HK-2 (cell line): ENCODE measurements at regions not wholly inside any gene's neighbourhood (a gene's known extent, or its start where the extent isn't known, plus 50 kb on each side); places are given as distances from the start of the nearest gene placed in this dataset.
"Not testable (repeated sequence)": the region's sequence is repeated elsewhere in the genome, so short reads cannot be mapped to it uniquely, and the experiment has no call there.

ENCODE experiments used
- DNase-seq: peaks from one replicate; pipeline ENCODE4 v3.0.0-alpha.2; 2018; ENCODE audit not compliant: unreplicated experiment

DNA sequence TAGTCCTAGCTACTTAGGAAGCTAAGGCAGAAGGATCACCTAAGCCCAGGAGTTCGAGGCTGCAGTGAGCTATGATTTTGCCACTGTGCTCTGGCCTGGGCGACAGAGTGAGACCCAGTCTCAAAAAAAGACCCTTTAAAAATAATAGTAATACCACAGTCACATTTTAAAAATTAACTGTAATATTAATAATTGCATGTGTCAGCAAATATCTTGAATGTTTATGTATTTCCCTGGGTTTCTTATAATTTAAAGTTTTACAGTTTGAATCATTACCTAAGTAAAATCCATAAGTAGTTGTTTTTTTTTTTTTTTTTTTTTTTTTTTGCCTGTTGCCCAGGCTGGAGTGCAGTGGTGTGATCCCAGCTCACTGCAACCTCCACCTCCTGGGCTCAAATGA lies 69.2 kb downstream of the LYZL2 start:
- DNase-seq: no peak

DNA sequence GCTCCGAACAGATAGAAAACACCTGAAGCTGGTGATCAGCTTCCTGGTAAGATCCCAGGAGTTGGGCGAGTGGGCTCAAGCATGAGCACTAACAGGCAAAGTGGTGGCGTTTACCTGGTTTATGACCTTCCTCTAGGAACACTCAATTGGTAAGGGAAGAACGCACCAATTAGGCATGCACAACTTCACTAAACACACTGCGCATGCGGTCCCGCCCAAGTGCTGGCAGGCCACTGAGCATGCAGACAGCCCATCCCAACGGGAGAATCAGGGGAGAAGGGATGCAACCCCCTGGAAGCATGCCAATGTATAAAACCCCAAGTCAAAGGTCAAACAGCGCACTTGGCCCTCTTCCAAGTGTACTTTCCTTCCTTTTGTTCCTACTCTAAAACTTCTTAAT lies 70.4 kb downstream of the LYZL2 start:
- DNase-seq: no peak

DNA sequence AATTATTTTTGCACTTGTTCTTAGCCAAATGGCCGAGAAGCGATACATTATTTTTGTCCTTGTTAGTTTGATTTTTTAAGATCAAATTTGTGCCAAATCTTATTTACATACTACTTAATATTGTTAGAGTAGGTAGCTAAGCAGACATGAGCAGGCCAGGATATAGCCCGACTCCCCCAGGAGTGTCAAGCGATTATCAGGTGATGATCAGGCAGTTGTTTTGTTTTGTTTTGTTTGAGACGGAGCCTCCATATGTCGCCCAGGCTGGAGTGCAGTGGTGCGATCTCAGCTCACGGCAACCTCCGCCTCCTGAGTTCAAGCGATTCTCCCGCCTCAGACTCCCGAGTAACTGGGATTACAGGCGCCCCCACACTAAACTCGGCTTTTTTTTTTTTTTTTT lies 71.1 kb downstream of the LYZL2 start:
- no peak for DNase-seq

DNA sequence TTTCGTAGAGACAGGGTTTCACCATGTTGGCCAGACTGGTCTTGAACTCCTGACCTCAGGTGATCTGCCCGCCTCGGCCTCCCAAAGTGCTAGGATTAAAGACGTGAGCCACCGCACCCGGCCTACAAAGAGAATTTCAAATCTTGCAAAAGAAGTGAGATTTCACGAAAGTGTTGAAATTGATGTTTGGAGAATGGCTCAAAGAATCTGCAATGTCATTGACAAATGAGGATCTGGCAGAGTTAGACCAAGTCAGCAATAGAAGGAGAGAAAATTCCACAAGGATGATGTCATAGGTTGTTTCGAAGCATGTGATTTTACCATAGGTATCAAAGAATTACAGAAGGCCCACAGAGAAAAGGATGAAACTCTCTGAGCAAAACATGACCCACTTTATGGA lies 71.7 kb downstream of the LYZL2 start:
- DNase-seq: no peak

DNA sequence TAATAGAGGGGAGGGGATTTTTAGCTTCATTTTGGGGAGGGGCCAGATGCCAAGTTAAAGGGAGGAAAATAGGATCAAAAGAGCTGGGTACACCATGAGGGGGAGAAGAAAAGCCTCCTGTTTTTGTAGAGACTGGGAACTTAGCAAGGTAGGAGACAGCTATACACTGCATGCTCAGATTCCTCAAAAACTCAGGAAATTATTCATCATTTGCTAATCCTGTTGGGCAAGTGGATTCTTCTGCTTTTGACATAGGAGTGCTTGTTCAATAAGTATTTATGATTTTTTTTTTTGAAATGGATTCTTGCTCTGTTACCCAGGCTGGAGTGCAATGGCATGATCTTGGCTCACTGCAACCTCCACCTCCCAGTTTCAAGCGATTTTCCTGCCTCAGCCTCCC lies 73.4 kb downstream of the LYZL2 start:
- DNase-seq: no peak

DNA sequence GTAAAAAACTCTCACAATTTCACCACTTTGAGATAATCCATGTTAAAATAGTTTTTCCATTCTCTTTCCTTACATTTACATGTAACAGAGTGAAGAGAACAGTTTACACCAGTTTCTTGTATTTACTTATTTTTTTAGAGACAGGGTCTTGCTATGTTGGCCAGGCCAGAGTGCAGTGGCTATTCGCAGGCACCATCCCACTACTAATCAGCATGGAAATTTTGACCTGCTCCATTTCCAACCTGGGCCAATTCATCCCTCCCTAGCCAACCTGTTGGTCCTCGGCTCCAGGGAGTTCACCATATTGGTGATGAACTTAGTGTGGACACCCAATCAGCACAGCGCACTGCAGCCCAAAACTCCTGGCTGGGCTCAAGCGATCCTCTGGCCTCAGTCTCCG lies 74.1 kb downstream of the LYZL2 start:
- DNase-seq: no peak

DNA sequence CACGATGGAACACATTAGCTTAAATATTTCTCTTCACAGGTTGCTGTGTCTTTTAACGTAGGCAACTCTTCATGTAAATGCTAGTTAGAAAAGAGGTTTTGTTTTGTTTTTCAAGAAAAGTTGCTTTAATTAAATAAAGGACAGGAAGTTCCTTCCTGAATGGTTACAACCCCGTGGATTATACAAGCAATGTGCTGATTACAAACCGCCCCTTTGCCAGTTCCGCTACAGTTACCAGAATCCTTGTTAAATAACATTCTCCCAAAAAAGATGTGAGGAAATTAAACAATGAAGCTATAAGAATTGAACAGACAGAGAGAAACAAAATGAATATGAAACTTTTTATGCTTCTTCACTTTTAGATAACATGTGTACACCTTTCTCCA lies 75.1 kb downstream of the LYZL2 start:
- DNase-seq: no peak

DNA sequence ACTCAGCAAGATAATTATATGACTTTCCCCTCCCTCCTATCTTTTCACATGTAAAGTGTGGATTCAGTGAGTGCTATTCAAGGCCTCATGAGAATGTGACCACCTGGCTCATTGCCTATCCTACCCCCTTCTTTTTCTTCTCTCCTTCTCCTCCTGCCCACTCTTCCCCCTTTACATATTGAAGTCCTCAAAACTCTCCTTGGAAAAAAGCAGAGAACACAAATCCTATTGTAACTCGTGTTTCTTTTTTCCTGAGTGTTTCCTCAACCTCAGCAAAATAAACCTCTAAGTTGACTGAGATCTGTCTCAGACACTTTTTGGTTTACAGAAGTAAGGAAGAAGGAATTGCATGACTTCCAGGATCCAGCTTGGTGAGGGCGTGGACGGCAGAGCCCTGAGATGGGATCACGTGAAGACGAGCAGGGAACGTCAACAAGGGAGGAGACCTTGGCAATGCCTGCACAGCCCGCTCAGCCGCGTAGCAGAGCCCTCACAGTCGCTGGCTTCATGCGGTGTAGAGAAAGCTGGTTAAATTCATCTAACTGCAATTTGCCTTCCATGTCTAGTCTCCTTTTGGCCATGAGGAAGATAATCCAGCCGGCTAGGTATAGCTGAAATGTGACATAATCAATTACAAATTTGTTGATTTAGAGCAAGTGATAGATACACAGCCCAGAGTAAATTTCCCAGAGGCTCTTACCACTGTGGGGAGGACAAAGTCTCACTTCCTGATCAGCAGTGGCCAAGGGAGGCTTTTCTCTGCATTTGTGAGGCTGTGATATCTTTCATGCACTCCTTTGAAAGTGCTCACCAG lies 75.7 kb downstream of the LYZL2 start:
- no peak for DNase-seq

DNA sequence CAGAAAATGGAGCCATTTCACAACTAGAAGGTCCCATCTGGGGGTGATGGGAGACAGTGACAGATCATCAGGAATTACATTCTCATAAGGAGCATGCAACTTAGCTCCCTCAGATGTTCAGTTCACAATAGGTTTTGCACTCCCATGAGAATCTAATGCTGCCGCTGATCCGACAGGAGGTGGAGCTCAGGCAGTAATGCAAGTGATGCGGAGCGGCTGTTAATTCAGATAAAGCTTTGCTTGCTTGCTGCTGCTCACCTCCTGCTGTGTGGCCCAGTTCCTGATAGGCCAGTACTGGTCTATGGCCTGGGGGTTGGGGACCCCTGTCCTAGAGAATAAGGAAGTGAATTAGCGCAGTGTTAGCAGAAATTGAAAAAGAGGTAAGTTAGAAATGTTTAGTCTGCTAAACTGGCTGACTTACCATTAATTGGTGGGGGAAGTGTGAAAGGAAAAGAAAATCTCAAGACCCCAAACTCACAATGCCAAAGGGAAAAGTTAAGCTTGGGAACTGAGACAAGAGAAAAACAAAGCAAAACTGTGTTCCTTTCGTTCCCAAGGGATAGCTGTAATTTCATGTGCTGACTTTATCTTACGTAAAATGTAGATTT lies 76.4 kb downstream of the LYZL2 start:
- DNase-seq: no peak

DNA sequence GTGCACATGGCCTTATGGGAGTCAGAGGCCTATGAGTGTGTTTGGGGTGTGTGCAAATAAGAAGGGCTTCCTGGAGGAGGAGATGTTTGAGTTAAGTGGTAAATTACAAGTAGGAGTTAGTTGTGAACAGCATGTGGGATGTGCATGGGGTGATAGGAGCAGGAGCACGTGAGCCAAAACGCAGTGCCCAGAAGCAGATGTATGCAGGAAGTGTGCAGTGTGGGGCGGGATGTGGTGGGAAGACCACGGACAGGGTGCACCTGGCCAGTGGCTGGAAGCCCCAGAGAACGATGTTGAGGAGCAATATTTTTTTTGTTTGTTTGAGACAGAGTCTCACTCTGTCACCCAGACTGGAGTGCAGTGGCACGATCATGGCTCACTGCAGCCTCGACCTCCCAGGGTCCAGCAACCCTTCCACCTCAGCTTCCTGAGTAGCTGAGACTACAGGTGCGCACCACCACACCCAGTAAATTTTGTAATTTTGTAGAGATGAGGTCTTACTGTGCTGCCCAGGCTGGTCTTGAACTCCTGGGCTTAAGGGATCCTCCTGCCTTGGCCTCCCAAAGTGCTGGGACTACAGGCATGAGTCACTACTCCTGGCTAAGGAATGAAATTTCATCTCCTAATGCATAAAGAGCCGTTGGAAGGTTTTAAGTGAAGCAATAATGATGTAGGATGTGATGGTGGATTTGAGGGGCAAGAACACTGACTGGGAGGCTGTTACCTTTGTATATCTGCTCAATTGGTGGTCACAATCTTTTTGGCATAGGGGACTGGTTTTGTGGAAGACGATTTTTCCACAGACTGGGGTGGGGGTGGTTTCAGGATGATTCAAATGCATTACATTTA lies 78.4 kb downstream of the LYZL2 start:
- DNase-seq: no peak

DNA sequence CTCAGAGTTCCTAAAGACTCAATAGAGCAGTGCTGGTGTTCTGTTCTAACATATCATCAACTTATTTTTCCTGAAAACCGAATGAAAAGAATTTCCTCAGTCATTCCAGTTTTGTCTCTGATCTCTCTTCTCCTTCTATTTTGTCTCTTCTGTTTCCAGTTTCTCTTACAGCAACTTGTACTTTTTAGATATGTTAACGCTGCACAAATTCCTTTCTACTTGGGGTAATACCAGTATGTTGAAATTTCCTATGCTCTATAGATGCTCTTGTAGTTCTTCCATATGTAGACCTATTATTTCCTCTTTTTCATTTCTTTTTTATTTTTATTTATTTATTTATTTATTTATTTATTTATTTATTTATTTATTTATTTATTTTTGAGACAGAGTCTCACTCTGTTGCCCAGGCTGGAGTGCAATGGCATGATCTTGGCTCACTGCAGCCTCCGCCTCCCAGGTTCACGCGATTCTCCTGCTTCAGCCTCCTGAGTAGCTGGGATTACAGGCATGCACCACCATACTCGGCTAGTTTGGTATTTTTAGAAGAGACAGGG lies 80.3 kb downstream of the LYZL2 start:
- not testable (repeated sequence) for DNase-seq

DNA sequence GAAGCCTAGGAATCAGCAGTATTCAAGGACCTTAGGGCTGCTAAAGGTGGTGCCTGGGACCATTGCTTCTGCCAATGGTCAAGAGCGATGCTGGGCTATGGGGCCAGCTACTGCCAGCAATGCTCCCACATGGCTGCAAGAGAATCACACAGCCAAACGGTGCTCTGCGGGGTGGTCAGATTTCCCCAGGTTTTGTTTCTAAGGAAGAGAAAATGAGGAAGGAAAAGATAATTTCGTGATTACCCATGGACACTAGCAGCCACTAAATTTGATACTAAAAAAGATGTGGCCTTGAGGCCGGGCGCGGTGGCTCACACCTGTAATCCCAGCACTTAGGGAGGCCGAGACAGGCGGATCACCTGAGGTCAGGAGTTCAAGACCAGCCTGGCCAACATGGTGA lies 83.0 kb downstream of the LYZL2 start:
- DNase-seq: no peak

DNA sequence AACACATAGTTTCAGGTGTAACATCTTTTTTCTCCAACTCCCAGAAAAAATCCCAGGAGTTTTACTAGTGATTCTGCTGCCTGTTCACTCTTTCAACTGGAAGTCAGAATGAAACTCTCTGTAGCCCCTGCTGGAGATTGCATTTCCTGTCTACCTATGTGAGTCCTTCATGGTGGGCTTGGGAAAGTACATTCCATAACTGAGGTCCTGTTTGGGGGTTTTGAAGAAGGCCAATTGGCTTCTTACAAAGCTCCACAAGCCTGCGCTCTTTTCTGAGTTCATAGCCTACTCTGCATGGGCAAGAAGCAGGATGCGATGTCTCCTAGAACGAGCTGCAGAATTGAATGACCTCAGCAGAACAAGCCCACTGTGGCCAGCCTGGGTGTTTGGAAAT lies 86.7 kb downstream of the LYZL2 start:
- DNase-seq: no peak

DNA sequence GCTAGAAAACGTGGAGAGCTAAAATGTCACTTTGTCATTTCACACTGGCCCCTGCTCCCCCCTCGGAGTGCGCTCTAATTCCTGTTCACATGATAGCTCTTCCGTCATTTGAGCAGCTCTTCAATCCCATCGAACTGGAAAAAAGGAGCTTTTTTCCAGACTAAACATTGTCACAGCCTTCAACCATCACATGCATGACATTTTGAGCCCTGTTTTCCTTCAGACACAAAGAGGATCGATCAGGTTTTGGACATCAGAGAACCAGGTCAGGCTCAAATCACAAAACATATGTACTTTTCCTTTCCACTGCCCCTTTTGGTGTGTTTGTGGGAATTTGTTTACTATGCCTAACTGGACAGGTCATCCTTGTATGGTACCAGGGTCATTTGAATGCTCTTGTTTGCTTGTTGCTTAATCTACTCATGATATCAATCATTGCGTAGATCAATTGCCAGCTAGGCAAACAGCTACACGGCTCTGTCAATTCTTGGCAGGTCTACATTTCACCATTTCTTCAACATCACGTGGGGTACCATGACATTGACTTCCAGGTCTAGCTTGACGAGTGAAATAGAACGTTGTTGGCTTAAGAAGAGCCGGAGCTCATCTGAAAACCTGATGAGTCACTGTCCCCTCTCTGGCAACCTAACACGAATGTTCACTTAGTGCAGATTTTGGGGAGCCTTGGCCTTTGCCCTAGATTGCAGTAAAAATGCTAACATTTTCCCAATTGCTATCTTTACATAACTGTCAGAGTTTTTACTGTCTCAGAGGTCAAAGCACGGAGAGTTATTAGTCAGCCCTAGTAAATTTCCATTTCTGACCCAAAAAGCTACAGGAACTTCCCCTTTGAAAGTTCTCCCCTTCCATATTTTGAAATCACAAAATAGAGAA lies 87.3 kb downstream of the LYZL2 start:
- no peak for DNase-seq

DNA sequence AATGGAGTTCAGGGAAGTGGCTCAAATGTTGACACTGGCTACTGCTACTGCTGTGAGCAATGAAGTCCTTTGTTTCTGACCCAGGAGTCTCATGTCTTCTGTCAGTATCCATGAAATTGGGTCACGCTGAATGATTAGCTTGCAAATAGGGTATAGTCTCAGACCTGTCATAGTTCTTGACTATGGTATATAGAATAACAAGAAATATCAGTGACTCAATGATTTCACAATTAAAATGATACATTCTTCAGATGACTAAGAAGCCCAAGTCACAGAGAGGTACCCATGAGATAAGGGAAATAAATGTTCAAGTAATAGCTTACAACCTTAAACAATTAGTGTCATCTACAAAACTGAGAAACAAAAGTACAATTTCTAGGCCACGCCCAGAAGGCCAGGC lies 89.3 kb downstream of the LYZL2 start:
- no peak for DNase-seq

DNA sequence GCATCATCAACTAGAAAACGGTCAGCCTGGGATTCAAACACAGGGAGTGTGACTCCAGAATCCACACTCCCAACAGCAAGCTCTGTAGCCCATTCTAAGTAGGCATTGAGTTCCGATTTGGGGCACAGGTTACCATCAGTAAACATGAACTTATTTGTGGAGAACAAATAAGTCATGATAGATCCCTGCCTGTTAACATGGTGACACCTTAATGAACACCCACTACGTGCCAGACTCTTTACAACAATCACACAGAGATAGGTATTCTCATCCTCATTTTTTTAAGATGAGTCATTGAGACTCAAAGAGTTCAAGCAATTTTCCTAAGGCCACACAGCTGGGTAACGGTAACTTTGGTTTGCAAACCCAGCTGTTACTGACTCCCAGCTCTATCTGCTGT lies 91.5 kb downstream of the LYZL2 start:
- DNase-seq: no peak

DNA sequence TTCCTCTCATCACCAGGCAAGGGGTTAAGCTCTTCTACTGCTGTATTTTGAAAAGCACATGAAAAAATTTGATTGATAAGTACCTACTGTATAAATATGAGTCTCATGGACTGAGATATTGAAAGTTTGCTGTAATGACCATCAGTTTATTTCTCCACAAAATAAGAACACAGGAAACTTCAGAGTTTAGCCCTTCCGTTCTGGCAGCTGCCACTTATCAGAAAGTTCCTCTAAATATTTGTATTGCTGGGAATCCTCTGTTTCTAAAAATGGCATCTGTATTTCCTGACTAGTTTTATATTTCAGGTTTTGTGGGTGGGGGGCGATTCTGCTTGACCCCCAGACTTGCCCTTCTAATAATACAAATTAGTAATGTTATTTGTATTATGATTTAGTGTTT lies 92.0 kb downstream of the LYZL2 start:
- no peak for DNase-seq

DNA sequence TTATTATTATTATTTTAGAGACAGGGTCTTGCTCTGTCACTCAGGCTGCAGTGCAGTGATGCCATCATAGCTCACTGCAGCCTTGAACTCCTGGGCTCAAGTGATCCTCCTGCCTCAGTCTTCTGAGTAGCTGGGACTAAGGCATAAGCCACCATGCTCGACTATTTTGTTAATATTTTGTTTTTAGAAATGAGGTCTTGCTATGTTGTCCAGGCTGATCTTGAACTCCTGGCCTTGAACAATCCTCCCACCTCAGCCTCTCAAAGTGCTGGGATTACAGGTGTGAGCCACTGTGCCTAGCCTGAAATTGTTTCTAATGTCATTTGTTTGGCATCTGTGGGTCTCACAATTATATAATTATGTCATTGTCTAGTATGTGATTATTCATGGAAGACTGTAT lies 92.4 kb downstream of the LYZL2 start:
- not testable (repeated sequence) for DNase-seq

DNA sequence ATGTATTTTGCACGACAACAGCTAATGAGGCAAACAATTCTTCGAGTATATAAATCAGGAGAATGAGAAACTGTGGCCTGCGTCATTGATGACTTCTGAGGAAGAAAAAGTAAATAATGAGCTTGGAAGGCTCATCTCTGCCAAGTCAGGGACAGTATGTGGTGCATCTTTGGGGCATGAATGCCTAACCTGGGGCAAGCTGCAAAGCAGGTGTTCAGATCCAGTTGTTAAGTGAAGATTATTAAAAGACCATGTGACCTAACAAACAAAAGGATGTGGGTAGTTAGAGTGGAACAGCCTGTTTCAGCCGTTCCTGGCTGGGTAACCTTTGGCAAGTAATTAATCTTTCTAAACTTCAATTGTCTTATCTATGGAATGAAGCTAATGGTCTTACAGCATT lies 93.0 kb downstream of the LYZL2 start:
- no peak for DNase-seq

DNA sequence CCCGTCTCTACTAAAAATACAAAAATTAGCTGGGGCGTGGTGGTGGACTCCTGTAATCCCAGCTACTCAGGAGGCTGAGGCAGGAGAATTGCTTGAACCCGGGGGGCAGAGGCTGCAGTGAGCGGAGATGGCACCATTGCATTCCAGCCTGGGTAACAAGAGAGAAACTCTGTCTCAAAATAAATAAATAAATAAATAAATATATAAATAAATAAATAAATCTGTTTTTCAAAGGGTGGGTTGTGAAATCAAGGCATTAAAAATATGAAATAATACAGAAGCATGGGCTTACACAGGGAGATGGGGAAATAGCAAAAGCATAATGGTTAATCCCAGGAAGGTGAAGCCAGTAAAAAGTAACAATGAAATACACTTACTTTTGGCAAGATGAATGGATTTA lies 93.9 kb downstream of the LYZL2 start:
- no peak for DNase-seq

DNA sequence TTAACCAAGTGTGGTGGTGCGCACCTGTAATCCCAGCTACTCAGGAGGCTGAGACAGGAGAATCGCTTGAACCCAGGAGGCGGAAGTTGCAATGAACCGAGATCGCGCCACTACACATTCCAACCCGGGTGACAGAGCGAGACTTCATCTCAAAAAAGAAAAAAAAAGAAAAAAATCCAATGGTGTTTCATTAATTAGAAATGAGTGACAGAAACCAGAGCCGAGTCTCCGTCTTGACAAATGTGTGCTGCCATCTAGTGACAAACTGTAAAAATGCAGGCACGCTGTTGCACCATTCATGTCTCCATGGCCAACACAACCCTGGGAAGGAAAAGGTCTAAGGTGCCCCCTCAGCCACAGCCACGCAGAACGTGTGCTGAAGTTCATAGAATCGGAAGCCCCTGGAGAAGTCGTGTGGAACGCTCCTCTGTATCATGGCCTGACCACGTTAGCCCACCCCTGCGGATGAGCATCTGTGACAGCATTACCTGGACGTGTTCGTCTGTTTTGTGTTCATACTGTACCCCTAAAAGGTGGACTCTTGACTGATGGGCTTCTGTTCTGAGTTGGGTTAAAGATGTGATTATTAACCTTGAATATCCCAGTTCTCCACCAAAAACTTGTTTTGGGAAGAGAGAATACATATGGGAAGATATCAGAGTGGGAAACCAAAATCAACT lies 94.9 kb downstream of the LYZL2 start:
- DNase-seq: peak; percentile 52
